ENCODE measurements at regions not wholly inside any gene's neighbourhood (a gene's known extent, or its start where the extent isn't known, plus 50 kb on each side); places are given as distances from the start of the nearest gene placed in this dataset.

GRCh38 chr9:30172206-30172605 lies 2212.2 kb upstream of the ACO1 start:
- TF ChIP-seq, protein P1, sequence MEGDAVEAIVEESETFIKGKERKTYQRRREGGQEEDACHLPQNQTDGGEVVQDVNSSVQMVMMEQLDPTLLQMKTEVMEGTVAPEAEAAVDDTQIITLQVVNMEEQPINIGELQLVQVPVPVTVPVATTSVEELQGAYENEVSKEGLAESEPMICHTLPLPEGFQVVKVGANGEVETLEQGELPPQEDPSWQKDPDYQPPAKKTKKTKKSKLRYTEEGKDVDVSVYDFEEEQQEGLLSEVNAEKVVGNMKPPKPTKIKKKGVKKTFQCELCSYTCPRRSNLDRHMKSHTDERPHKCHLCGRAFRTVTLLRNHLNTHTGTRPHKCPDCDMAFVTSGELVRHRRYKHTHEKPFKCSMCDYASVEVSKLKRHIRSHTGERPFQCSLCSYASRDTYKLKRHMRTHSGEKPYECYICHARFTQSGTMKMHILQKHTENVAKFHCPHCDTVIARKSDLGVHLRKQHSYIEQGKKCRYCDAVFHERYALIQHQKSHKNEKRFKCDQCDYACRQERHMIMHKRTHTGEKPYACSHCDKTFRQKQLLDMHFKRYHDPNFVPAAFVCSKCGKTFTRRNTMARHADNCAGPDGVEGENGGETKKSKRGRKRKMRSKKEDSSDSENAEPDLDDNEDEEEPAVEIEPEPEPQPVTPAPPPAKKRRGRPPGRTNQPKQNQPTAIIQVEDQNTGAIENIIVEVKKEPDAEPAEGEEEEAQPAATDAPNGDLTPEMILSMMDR (IDR thresholded peaks at IDR 0.05; ENCODE audit: control extremely low read depth in 1 of 3, insufficient read depth in 1 of 3, low read depth in 1 of 3, low read length in 3 of 3), result no peak
- TF ChIP-seq GABPA (IDR thresholded peaks at IDR 0.05; ENCODE audit: borderline replicate concordance, insufficient read depth, low read length) (no peak), CHD1 (IDR thresholded peaks at IDR 0.05; ENCODE audit: low read depth, low read length) (no peak)
